ENCODE measurements at regions not wholly inside any gene's neighbourhood (a gene's known extent, or its start where the extent isn't known, plus 50 kb on each side); places are given as distances from the start of the nearest gene placed in this dataset.
A peak's percentile ranks its signal among the peaks of the same experiment; 100 is the strongest.

DNA sequence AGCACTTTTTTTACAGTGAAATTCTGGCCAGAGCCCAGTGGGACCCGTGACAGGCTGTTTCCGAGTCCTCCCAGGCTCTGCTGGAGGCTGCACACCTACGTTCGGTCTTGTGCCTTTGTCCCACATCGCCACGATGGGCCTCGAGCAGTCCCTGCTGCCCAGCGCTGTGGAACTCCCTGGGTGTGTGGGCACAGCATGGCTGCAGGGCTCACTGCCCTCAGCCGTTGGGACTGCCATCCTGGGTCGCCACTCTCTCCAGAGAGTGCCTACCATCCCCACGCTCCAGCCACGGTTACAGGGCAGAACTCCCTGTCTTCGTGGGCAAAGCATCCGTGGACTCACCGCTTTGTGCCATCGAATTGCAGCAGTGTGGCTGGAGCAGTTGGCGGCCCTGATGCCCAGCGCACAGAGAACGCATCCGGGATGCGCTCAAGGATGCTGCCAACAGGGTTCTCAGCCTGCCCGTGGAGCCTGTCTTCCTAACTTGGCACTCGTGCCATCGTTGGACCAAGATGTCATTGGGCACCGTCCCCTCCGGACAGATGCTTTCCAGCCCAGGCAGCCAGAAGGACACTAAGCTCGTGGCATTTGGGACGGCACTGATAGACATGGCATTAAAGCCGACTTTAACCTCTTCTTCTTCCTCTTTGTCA, 85.0 kb upstream of the ARHGEF7 start:
- ATAC-seq (no peak), DNase-seq (no peak)
- no peaks in the 10 kb centered on the region for H3K4me1 Mint-ChIP-seq (ENCODE audit: low read depth)
- no peaks in the 10 kb centered on the region for H3K9me3 Mint-ChIP-seq
- no peak overlapping the region for H3K4me3 Mint-ChIP-seq
- H3K36me3 Mint-ChIP-seq (ENCODE audit: insufficient read depth): no peaks in the 10 kb centered on the region
- peaks cover 20% of the 10 kb centered on the region for H3K27me3 Mint-ChIP-seq (ENCODE audit: low read depth)

GRCh38 chr13:111027458-111028439, 87.4 kb upstream of the ARHGEF7 start:
- Mint-ChIP-seq H3K4me1 (ENCODE audit: low read depth) (no peaks in the 10 kb centered on the region), H3K36me3 (ENCODE audit: insufficient read depth) (no peaks in the 10 kb centered on the region), H3K27me3 (ENCODE audit: low read depth) (peaks cover 22% of the 10 kb centered on the region), H3K9me3 (peaks cover under 1% of the 10 kb centered on the region), H3K4me3 (no peak overlapping the region)
- DNase-seq (no peak), ATAC-seq (peak in 1 of 2 donors; percentile 49)

DNA sequence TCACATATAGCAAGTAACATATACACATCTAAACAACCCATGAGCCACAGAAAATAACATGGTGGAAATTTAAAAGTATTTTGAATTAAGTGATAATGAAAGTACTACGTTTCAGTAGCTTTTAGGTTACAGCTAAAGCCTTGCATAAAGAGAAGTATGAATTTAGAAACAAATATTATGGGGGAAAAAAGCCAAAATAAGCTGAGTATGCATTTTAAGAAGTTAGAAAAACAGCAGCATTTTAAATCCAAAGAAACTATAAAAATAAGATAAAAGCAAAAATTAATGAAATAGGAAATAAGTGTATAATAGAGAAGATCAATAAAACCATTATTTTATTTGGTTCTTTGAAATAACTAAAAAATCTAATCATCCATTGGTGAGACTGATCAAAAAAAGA, 89.8 kb upstream of the ARHGEF7 start:
- Mint-ChIP-seq H3K36me3 (ENCODE audit: insufficient read depth) (no peaks in the 10 kb centered on the region), H3K27me3 (ENCODE audit: low read depth) (peaks cover 26% of the 10 kb centered on the region)
- no peak for ATAC-seq

GRCh38 chr13:111022886-111023285, 92.2 kb upstream of the ARHGEF7 start:
- H3K4me3 Mint-ChIP-seq: no peak overlapping the region
- H3K27me3 Mint-ChIP-seq (ENCODE audit: low read depth): peaks cover 14% of the 10 kb centered on the region
- H3K36me3 Mint-ChIP-seq (ENCODE audit: insufficient read depth): no peaks in the 10 kb centered on the region
- no peak for DNase-seq
- no peaks in the 10 kb centered on the region for H3K4me1 Mint-ChIP-seq (ENCODE audit: low read depth)
- peaks cover 15% of the 10 kb centered on the region for H3K9me3 Mint-ChIP-seq
- no peak for ATAC-seq

More for the DNA sequence above, 89.8 kb upstream of the ARHGEF7 start:
- DNase-seq: no peak
- peaks cover 15% of the 10 kb centered on the region for H3K9me3 Mint-ChIP-seq
- H3K4me3 Mint-ChIP-seq: no peak overlapping the region
- no peaks in the 10 kb centered on the region for H3K4me1 Mint-ChIP-seq (ENCODE audit: low read depth)

DNA sequence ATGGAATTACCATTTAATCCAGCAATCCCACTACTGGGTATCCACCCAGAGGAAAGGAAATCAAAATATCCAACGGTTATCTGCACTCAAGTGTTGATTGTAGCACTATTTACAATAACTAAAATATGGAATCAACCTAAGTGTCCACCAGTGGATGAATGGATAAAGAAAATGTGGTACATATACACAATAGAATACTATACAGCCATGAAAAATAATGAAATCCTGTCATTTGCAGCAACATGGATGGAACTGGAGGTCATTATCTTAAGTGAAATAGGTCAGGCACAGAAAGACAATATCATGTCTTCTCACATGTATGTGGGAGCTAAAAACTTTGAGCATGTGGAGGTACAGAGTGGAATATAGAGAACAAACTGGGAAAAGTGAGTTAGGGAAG, 92.9 kb upstream of the ARHGEF7 start:
- Mint-ChIP-seq H3K36me3 (ENCODE audit: insufficient read depth) (no peaks in the 10 kb centered on the region), H3K4me1 (ENCODE audit: low read depth) (no peaks in the 10 kb centered on the region), H3K27me3 (ENCODE audit: low read depth) (peaks cover 18% of the 10 kb centered on the region), H3K9me3 (peaks cover 15% of the 10 kb centered on the region), H3K4me3 (no peak overlapping the region)
- DNase-seq (no peak), ATAC-seq (no peak)

GRCh38 chr13:111021270-111021669, 93.8 kb upstream of the ARHGEF7 start:
- Mint-ChIP-seq H3K9me3 (peaks cover 15% of the 10 kb centered on the region), H3K4me1 (ENCODE audit: low read depth) (no peaks in the 10 kb centered on the region), H3K36me3 (ENCODE audit: insufficient read depth) (no peaks in the 10 kb centered on the region), H3K4me3 (no peak overlapping the region), H3K27me3 (ENCODE audit: low read depth) (peaks cover 18% of the 10 kb centered on the region)
- DNase-seq (no peak), ATAC-seq (no peak)

DNA sequence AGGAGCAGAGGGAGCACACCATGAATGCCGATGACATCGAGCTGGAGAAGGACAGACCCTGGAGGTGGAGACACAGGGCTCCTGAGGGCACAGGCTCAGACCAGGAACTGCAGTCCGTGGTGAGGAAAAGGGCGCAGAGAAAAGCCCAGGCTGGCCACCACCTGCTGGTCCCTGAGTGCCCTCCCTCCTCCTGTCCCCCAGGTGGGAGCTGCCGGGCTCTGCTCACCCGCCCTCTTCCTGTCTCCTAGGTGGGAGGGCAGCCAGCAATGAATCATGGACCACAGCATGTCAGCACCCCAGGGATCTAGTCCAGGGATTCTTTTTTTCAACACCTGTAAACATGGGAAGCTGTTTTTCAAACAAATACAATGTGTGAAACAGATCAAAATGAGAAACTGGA, 94.6 kb upstream of the ARHGEF7 start:
- DNase-seq (no peak), ATAC-seq (no peak)
- no peaks in the 10 kb centered on the region for H3K4me1 Mint-ChIP-seq (ENCODE audit: low read depth)
- H3K4me3 Mint-ChIP-seq: no peak overlapping the region
- peaks cover 18% of the 10 kb centered on the region for H3K27me3 Mint-ChIP-seq (ENCODE audit: low read depth)
- H3K36me3 Mint-ChIP-seq (ENCODE audit: insufficient read depth): no peaks in the 10 kb centered on the region
- peaks cover 15% of the 10 kb centered on the region for H3K9me3 Mint-ChIP-seq

DNA sequence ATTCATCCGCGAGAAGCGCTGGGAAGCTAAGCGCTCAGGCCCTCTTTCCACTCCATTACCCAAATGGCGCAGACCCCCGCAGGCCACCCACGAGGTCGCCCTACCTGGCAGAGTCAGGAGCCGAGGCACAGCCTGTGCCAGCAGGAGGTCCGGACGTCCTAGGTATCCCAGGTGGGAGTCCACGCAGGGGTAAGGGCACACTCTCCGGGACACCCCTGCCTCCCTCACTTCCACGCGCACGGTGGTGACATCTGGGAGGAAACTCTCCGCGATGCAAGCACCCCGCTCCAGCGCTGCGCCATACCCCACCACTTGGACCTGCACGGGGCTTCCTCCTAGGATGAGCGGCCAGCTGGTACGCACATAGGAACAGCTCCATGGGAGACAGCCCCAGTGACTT, 95.1 kb upstream of the ARHGEF7 start:
- peaks cover 15% of the 10 kb centered on the region for H3K9me3 Mint-ChIP-seq
- H3K36me3 Mint-ChIP-seq (ENCODE audit: insufficient read depth): no peaks in the 10 kb centered on the region
- DNase-seq (no peak), ATAC-seq (no peak)
- no peaks in the 10 kb centered on the region for H3K4me1 Mint-ChIP-seq (ENCODE audit: low read depth)
- H3K27me3 Mint-ChIP-seq (ENCODE audit: low read depth): peaks cover 16% of the 10 kb centered on the region
- no peak overlapping the region for H3K4me3 Mint-ChIP-seq

DNA sequence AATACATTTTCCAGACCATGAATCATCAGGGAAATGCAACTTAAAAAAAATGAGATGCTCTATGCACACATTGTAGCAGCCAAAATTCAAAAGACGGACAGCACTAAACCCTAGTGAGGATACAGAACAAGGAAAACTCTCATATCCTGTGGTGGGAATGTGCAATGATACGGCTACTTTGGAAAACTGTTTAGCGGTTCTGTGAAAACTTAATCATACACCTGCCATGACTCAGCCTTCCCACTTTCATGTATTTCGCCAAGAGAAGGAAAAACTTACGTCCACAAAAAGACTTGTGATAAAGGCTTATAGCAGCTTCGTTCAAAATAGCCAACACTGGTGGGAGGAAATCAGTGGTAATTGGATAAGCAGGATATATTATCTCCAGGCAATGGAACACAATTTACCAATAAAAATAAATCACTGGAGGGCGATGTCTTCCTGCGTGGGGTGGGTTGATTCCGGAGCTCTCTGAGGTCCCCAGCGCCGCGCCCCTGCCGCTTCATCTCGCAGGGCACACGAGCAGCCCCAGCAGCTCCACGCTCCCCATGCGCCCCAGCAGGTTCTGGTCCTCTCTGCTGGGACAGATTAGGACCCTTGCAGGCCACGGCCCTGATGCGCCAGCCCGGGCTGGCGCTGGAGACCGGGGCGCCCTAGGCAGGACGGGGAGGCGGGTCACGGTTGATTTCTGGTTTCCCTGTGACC, 97.2 kb upstream of the ARHGEF7 start:
- Mint-ChIP-seq H3K9me3 (peaks cover 15% of the 10 kb centered on the region), H3K27me3 (ENCODE audit: low read depth) (peaks cover 10% of the 10 kb centered on the region), H3K4me1 (ENCODE audit: low read depth) (no peaks in the 10 kb centered on the region), H3K36me3 (ENCODE audit: insufficient read depth) (no peaks in the 10 kb centered on the region), H3K4me3 (no peak overlapping the region)
- no peak for ATAC-seq
- DNase-seq: no peak

GRCh38 chr13:111013196-111013595, 98.3 kb upstream of the ANKRD10 start:
- Mint-ChIP-seq H3K4me1 (ENCODE audit: low read depth) (peaks cover 3% of the 10 kb centered on the region), H3K36me3 (ENCODE audit: insufficient read depth) (no peaks in the 10 kb centered on the region), H3K27me3 (ENCODE audit: low read depth) (peaks cover 7% of the 10 kb centered on the region), H3K4me3 (no peak overlapping the region), H3K9me3 (no peaks in the 10 kb centered on the region)
- no peak for DNase-seq
- no peak for ATAC-seq

DNA sequence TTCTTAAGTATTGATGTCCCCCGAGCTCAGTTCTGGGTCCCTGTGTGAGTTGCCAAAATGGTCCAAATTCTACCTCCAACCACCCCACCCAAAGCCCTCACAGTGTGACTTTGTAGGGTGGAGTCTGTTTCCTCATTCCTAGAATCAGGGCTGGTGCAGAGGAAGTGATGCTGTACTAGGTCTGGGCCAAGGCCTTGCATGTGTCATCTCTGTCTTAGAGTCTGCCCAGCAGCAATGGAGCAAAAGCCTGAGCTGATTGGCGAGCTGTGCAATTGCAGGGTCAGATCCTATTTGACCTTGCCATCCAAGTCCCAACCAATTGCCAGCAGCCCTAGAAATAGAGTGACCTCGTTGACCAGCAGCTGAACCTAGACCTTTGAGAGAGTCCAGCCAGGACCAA, 97.0 kb upstream of the ANKRD10 start:
- no peak for DNase-seq
- H3K4me3 Mint-ChIP-seq: no peak overlapping the region
- peaks cover 4% of the 10 kb centered on the region for H3K27me3 Mint-ChIP-seq (ENCODE audit: low read depth)
- H3K4me1 Mint-ChIP-seq (ENCODE audit: low read depth): peaks cover 3% of the 10 kb centered on the region
- no peaks in the 10 kb centered on the region for H3K9me3 Mint-ChIP-seq
- no peaks in the 10 kb centered on the region for H3K36me3 Mint-ChIP-seq (ENCODE audit: insufficient read depth)
- no peak for ATAC-seq

DNA sequence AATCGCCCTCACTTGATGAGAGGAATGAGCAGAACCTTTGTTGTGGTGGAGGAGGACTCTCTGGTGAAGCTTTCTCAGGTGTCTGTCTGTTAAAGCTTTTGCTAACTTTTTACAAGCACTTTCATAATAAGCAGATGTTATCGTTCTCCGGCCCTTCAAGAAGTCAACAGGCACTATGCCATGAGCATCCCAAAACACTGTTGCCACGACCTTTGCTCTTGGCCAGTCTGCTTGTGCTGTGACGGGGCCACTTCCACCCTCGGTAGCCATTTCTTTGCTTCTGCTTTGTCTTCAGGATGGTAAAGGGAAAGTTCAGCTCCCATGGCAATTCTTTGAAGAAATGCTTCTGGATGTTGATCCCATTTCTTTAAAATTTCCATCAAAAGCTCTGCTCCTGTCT, 93.5 kb upstream of the ANKRD10 start:
- no peaks in the 10 kb centered on the region for H3K9me3 Mint-ChIP-seq
- no peaks in the 10 kb centered on the region for H3K36me3 Mint-ChIP-seq (ENCODE audit: insufficient read depth)
- DNase-seq (no peak), ATAC-seq (no peak)
- peaks cover 12% of the 10 kb centered on the region for H3K27me3 Mint-ChIP-seq (ENCODE audit: low read depth)
- peaks cover 3% of the 10 kb centered on the region for H3K4me1 Mint-ChIP-seq (ENCODE audit: low read depth)
- H3K4me3 Mint-ChIP-seq: no peak overlapping the region

DNA sequence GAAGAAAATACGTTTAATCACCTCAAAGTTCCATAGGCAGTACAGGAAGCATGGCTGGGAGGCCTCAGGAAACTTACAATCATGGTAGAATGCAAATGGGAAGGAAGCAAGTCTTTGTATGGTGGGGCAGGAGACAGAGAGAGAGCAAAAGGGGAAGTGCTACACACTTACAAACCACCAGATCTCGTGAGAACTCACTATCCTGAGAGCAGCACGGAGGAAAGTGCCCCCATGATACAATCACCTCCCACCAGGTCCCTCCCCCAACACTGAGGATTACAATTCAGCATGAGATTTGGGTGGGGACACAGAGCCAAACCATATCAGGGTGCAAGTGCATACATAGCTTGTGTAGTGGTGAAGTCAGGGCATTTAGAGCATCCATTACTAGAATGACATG, 92.3 kb upstream of the ANKRD10 start:
- H3K4me1 Mint-ChIP-seq (ENCODE audit: low read depth): no peaks in the 10 kb centered on the region
- no peak for DNase-seq
- H3K4me3 Mint-ChIP-seq: no peak overlapping the region
- no peaks in the 10 kb centered on the region for H3K9me3 Mint-ChIP-seq
- ATAC-seq: no peak
- peaks cover 12% of the 10 kb centered on the region for H3K27me3 Mint-ChIP-seq (ENCODE audit: low read depth)
- H3K36me3 Mint-ChIP-seq (ENCODE audit: insufficient read depth): no peaks in the 10 kb centered on the region

GRCh38 chr13:111006506-111007031, 91.7 kb upstream of the ANKRD10 start:
- DNase-seq (no peak), ATAC-seq (no peak)
- Mint-ChIP-seq H3K9me3 (no peaks in the 10 kb centered on the region), H3K4me1 (ENCODE audit: low read depth) (no peaks in the 10 kb centered on the region), H3K27me3 (ENCODE audit: low read depth) (peaks cover 12% of the 10 kb centered on the region), H3K4me3 (no peak overlapping the region), H3K36me3 (ENCODE audit: insufficient read depth) (no peaks in the 10 kb centered on the region)
